ENCODE measurements at regions not wholly inside any gene's neighbourhood (a gene's known extent, or its start where the extent isn't known, plus 50 kb on each side); places are given as distances from the start of the nearest gene placed in this dataset.

- no peak overlapping the region for H3K4me3 ChIP-seq (ENCODE audit: low read depth, low read length)
- no peak for TF ChIP-seq CTCF (IDR thresholded peaks at IDR 0.05; ENCODE audit: insufficient read depth, low read depth, low read length)
- peak; percentile 40 for DNase-seq (ENCODE audit: low read depth)
Observed at GRCh38 chr7:51700593-51701215, 384.1 kb upstream of the COBL start.

- DNase-seq (ENCODE audit: low read depth): no peak
- H3K4me3 ChIP-seq (ENCODE audit: low read depth, low read length): no peak overlapping the region
Observed at GRCh38 chr7:51693258-51693657, 376.6 kb upstream of the COBL start.

GRCh38 chr7:51689547-51689946 lies 372.9 kb upstream of the COBL start:
- no peak for TF ChIP-seq CTCF (IDR thresholded peaks at IDR 0.05; ENCODE audit: insufficient read depth, low read depth, low read length)

More at GRCh38 chr7:51693258-51693657, 376.6 kb upstream of the COBL start:
- no peak for TF ChIP-seq CTCF (IDR thresholded peaks at IDR 0.05; ENCODE audit: insufficient read depth, low read depth, low read length)

GRCh38 chr7:51685794-51686193 lies 369.2 kb upstream of the COBL start:
- H3K4me3 ChIP-seq (ENCODE audit: low read depth, low read length): no peak overlapping the region
- DNase-seq (ENCODE audit: low read depth): no peak
- no peak for TF ChIP-seq CTCF (IDR thresholded peaks at IDR 0.05; ENCODE audit: insufficient read depth, low read depth, low read length)

More at GRCh38 chr7:51689547-51689946, 372.9 kb upstream of the COBL start:
- no peak overlapping the region for H3K4me3 ChIP-seq (ENCODE audit: low read depth, low read length)
- no peak for DNase-seq (ENCODE audit: low read depth)

GRCh38 chr7:51680594-51681399 lies 364.2 kb upstream of the COBL start:
- peak; percentile 18 for DNase-seq (ENCODE audit: low read depth)
- no peak overlapping the region for H3K4me3 ChIP-seq (ENCODE audit: low read depth, low read length)
- no peak for TF ChIP-seq CTCF (IDR thresholded peaks at IDR 0.05; ENCODE audit: insufficient read depth, low read depth, low read length)

- DNase-seq (ENCODE audit: low read depth): no peak
- no peak for TF ChIP-seq CTCF (IDR thresholded peaks at IDR 0.05; ENCODE audit: insufficient read depth, low read depth, low read length)
- H3K4me3 ChIP-seq (ENCODE audit: low read depth, low read length): no peak overlapping the region
Observed at GRCh38 chr7:51679358-51679757, 362.7 kb upstream of the COBL start.

Data from fibroblast of villous mesenchyme (primary cell).